ENCODE measurements at regions not wholly inside any gene's neighbourhood (a gene's known extent, or its start where the extent isn't known, plus 50 kb on each side); places are given as distances from the start of the nearest gene placed in this dataset.
"Not testable (repeated sequence)": the region's sequence is repeated elsewhere in the genome, so short reads cannot be mapped to it uniquely, and the experiment has no call there.

DNA sequence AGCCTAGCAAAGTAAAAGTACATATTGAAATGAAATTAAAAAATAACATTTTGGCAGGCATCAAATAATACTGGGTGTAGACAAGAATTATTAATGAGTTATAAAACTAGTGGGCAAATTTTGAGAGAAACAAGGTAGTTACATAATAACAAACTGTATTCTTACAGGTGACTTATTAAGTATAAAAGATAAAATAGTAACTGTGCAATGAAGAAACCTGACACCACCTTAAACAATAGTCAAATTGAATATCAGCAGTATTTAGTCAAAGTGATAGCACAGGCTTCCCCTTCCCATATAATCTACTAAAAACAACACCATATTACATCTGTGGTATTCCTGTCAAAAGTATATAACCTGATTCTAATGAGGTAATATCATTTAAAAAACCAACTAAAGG, 1099.8 kb upstream of the CRIM1 start:
- no peak for DNase-seq

GRCh38 chr2:35251156-35251555, 1104.4 kb upstream of the CRIM1 start:
- DNase-seq, result no peak

DNA sequence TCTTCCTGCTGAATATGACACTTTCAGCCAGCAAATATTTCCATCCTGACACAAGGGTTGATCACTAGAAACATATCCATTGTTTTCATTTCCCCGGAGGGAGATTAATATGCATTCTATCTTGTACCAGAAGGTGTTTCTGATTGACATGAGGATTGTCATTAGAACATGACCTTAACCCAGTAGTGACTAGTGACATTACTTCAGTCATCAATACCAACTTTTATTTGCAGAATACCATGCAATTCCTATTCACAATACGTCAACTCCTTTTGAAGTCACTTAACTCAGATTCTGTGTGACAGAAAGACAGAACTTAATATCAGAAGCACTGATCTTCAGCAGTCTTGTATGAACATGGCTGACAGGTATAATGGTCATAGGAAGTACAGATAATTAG, 1108.9 kb upstream of the CRIM1 start:
- no peak for DNase-seq

DNA sequence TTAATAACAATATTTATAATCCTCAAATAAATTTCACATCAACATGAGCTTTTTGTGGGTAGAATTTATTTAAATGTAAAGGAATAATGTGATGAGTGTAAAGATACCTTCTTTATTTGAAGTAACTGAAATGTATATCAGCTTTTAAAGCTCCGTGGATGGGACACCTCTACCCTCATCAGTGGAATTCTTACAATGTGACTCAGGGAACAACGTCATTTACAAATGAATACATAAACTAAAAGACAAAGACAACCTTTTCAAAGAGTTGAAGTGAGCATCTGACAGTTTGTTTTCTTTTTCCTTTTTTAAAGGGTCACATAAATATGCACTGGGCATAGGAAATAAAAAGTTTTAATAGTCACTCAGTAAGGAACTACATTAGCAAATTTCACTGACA, 1127.0 kb upstream of the CRIM1 start:
- no peak for DNase-seq

DNA sequence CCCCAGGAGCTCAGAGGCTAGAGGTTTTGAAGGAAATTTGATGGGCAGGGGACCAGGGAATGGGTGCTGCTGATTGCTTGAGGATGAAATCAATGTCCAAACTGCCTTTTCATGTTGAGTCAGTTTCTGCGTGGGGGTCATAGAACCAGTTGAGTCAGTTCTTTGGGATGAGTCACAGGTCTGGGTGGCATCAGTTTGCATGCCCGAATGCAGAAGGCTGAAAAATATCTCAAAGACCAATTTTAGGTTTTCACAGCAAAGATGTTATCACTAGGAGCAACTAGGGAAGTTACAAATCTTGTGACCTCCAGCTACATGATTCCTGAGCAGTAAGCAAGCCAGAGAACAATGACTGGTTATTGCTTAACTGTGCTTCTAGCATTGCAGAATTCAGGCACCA, 1135.1 kb upstream of the CRIM1 start:
- DNase-seq, result no peak

DNA sequence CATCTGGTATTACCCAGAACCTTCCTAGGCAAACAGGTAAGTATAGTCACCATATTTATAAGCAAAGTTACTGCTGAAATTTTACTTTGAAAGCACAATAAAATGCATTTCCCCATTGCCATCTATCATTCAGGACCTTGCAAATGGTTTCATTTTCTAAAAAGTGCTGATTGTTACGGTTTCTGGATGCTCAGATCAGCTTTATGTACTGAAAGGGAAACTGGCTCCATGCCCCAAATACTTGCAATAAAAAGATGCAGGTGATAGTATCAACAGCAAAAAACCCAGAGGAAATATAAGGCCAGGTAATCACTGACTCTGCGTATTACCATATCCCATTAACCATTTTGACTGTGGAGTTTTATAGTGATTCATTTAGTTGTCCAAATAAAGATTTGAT, 1150.7 kb upstream of the CRIM1 start:
- DNase-seq, result no peak

DNA sequence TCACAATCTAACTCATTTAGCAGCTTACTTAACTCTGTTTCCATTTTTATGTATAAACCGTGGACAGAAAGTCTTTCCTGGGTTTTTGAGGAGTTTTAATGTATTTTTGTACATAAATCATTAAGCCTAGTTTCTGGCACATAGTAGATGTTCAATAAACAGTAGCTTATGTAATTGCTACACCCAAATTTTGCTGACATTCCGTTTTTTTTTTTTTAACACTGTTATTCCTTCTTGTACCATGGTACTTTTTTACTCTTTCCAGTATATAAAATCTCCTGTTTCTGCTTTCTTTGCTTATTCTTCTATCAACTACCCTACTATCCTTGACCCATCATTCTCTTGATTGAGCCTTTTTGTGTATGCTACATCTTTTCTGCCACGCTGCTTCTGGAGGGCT, 1151.3 kb upstream of the CRIM1 start:
- no peak for DNase-seq

GRCh38 chr2:35199298-35199697, 1156.3 kb upstream of the CRIM1 start:
- no peak for DNase-seq

GRCh38 chr2:35185861-35186412, 1169.6 kb upstream of the CRIM1 start:
- no peak for DNase-seq

GRCh38 chr2:35184471-35184870, 1171.1 kb upstream of the CRIM1 start:
- no peak for DNase-seq

DNA sequence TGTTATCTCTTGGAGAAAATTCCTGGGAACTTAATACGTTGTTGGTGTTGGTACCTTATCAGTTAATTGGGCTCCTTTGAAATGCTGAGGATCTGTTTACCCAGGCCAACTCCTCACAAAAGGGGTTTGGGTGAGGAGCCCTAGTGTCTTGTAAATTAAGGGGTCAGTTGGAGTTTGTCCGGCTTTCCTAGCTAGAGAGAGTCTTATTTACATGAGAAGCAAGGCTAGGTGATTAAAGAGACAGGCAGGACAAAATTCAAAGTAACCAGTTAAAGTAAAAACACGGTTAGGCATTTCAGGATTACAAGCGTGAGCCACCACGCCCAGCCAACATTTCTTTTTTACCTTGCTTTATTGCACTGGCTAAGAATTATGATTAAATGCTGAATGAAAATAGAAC, 1178.9 kb upstream of the CRIM1 start:
- not testable (repeated sequence) for DNase-seq

DNA sequence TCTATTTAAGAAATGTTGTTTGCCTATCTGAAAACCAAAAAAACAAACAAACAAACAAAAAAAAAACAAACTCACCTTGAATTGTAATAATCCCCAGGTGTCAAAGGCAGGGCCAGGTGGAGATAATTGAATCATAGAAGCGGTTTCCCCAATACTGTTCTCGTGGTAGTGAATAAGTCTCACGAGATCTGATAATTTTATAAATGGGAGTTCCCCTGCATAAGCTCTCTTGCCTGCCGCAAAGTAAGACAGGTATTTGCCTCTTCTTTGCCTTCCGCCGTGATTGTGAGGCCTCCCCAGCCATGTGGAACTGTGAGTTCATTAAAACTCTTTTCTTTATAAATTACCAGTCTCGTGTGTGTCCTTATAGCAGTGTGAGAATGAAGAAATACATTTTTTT, 1180.7 kb upstream of the CRIM1 start:
- no peak for DNase-seq

DNA sequence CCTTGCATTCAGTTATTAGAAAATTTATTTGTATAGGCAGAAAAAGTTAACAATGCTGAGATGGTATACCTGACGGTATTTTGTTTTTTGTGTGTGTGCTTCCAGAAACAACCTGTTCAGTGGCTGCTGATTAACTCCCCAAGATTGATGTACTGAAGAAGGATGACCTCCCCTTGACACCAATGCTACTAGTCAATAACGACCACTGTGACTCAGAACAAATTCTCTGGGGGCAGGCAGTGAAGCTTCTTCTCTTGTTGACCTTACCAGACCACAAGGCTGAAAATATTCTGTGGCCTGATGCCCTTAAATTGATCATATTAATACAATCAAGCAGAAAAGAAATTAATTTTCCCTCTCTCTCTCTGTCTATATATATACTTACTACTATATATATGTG, 1182.9 kb upstream of the CRIM1 start:
- DNase-seq, result no peak

DNA sequence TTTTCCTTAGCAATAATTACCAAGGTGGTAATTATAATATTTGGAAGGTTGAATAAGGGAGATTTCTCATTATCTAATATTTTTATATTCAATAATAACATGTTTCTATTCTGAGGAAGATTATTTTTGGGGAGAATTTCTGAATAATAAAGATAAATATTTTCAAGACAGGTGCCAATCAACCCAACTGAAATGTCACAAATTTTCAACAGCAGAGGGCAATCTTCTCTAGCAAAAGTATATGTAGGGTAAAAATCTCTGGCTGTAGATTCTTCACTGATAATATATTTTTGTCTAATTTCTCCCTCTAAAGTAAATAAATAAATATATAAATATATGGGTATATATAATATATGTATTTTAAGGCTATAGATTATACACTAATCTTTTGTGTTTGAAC, 1187.2 kb upstream of the CRIM1 start:
- no peak for DNase-seq

GRCh38 chr2:35163948-35164347, 1191.6 kb upstream of the CRIM1 start:
- DNase-seq, result no peak

DNA sequence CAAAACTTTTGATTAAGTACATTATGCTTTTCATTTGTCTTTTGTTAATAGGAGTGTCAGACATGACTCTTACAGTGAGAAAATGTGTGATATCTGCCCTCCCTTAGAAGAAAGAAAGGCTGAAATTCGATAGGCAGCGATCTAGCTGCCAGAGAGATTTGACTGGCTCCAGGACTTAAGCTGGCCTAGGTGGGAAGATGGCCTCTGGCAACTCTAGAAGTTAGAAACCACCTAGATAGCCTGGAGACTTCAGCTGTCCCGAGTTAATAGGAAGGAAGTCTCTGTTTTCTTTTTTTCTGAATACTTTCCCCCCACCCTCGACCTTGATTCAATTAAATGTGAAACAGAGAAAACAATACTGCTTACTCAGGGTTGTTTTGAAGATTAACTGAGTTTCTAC, 1194.7 kb upstream of the CRIM1 start:
- DNase-seq, result no peak

DNA sequence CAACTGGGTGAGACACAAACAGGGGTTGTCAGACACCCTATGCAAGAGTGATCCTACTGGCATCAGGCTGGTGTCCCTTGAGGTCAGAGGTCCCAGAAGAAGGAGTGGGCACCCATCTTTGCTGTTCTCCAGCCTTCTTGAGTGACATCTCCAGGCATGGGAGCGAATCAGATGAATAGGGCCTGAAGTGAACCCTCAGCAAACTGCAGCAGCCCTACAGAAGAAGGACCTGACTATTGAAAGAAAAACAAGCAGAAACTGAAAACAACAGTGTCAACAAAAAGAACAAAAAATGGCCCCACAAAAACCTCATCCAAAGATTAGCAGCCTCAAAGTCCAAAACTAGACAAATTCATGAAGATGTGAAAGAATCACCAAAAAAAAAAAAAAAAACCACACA, 1229.7 kb upstream of the CRIM1 start:
- DNase-seq, result no peak

DNA sequence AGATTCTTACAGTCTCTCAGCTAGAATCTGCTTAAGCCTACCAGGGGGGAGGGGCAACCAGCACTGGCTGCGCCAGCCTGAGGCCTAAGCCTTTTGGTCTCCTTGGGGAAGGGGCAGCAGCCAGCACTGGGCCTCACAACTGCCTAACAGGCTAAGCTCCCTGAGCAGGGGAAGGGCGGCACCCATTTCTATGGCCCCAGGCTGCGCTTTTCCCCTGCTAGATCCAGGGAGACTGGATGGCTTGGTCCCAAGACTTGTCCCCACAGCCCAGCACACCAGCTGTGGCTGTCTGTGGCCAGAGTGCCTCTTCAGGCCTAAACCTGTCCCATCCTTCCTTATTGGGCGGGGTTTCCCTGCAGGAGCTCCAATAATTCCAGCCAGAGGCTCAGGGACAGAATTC, 1230.3 kb upstream of the CRIM1 start:
- no peak for DNase-seq

DNA sequence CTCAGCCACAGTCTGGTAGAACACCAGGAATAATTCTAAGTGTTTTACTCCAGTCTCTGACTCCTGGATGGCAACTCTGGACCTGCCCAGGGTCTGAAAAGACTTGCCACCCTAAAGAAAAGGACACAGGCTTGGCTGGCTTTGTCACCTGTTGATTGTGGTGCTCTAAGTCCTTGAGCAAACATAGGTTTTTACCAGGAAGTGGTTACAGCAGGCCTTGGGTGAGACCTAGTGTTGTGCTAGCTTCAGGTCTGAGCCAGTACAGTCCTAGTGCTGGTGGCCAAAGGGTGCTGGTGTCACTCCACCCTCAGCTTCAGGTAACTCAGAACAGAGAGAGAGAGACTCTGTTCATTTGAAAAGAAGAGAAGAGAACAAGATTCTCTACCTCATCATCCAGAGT, 1239.4 kb upstream of the CRIM1 start:
- DNase-seq, result no peak

DNA sequence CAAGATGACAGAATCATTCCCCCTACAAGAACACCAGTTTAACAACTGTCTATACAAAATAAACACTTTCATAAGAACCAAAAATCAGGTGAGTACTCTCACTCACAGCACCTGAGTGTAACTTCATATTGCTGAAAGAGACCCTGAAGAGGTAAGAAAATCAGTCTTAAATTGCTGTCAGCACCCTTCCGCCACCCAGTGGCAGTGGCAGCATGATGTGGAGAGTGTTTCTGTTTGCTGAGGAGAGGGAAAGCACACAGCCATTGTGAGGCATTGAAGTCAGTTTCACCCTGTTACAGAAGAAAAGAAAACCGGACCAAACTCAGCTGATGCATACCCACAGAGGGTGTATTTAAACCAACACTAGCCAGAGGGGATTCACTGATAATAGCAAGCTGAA, 1240.8 kb upstream of the CRIM1 start:
- no peak for DNase-seq

- not testable (repeated sequence) for DNase-seq
Observed at GRCh38 chr2:35112367-35112766, 1243.2 kb upstream of the CRIM1 start.

GRCh38 chr2:35104309-35104708, 1251.3 kb upstream of the CRIM1 start:
- DNase-seq, result no peak

DNA sequence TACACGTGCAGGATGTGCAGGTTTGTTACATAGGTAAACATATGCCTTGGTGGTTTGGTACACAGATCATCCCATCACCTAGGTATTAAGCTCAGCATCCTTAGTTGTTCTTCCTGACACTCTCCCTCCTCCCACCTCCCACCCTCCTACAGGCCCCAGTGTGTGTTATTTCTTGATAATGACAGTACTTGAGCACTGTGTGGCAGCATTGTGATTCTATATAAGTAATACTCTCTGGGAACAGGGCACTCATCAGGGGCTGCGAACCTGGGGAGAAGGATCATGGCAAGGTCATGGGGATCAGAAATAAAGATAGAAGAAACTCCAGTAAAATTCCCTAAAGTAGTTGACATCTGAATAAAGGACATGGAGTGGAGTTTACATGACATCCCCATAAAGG, 1256.2 kb upstream of the CRIM1 start:
- no peak for DNase-seq

DNA sequence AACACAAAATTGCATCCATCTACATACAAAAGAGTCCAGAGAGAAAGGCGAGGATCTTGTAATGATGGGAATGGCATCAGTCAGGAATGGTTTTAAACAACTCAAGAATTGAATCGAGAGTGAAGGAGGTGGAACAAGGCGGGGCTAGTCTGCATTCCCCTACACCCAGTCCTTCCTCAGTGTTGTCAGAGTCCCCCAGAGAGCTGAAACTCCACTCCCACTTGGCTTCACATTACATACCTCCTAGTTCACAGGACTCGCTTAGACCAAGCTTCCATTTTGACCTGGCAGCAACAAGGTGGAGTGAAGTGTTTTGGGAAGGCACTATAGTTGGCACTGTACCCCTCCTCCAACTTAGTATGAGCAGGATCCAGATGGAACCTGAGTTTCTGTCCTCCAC, 1273.5 kb upstream of the CRIM1 start:
- no peak for DNase-seq

DNA sequence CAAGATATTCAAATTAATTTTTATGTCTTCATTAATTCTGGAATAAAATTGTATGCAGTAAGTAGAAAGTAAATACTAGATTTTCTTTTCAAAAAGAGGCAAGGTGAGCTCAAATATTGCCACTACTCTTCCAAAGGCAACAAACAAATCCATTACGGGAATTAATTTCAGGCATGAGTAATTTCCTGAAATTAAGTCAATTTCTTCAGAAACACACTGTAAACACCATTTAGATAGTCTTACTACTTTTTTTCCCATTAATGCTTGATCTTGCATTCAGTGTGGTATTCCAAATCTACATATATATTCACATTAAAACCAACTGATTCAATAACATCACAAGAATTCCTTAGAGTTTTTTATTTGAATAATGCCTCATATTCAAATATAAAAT, 1274.0 kb upstream of the CRIM1 start:
- no peak for DNase-seq

- DNase-seq, result no peak
Observed at GRCh38 chr2:35081001-35081621, 1274.5 kb upstream of the CRIM1 start.

Measured in NCI-H510A (cell line).